Left hindlimb (tissue), 1 donor: ENCODE measurements at regions not wholly inside any gene's neighbourhood (a gene's known extent, or its start where the extent isn't known, plus 50 kb on each side); places are given as distances from the start of the nearest gene placed in this dataset.

Experiments
- DNase-seq: peaks from one replicate; pipeline ENCODE4 v3.0.0-alpha.2; 2018

DNA sequence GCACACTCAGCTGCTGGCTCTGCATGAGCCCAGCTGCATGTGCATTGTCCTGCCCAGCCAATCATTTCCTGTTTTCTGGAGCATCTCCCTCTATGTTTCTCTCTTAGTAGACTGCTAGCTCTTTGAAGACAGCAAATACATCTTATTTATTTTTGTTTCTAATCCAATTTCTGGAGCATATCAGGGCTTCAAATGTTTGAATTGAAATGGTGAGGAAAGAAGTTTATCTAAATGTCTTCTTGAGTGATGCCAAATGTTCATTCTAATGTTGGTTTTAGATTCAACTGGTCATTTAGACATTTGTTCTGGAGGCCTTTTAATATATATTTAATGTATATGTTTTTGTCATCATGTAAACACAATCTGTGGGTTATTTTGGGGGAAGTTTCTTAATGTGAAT lies 141.9 kb downstream of the DNAJB9 start:
- no peak for DNase-seq

GRCh38 chr7:108716783-108717182 lies 147.1 kb downstream of the DNAJB9 start:
- no peak for DNase-seq

- DNase-seq = no peak
These were observed 148.1 kb downstream of the DNAJB9 start for GRCh38 chr7:108717781-108718180.

GRCh38 chr7:108719631-108720030 lies 150.0 kb downstream of the DNAJB9 start:
- no peak for DNase-seq

- no peak for DNase-seq
These were observed 152.9 kb downstream of the DNAJB9 start for GRCh38 chr7:108722561-108722960.

- peak; percentile 35 for DNase-seq
These were observed 153.7 kb downstream of the DNAJB9 start for GRCh38 chr7:108723381-108723814.

- no peak for DNase-seq
These were observed 154.8 kb downstream of the DNAJB9 start for GRCh38 chr7:108724251-108725100.

- no peak for DNase-seq
These were observed 166.1 kb downstream of the DNAJB9 start for GRCh38 chr7:108735814-108736213.

DNA sequence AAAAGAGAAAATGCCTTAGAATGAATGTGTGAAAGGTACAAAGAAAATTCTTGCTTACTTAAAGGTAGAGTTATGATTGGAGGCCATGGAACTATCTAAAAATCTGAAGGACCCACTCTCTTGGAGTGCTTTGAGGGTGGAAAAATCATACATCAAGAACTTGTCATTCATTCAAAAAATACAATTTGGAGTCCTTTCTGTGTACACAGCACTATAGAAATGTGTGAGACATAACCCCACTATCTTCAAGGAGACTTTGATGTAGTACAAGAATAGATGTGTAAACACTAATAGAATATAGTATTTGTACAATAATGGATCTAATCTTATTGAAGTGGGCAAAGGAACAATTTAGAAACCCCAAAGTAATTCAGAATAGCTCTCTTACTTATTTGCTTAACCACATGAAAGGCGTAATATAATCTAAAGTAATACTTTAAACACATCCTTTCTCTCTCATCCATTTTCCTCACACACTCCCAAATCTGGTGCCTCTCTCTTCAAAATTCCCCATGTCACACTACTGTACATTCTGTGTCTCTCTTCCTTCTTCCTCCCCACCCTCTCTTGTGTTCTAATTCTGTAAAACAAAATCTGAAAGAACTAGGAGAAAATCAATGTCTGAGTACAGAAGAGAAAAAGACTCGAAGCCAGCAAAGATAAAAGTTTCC lies 166.7 kb downstream of the DNAJB9 start:
- no peak for DNase-seq

- no peak for DNase-seq
These were observed 201.5 kb downstream of the DNAJB9 start for GRCh38 chr7:108770981-108771745.

GRCh38 chr7:108771853-108772252 lies 202.2 kb downstream of the DNAJB9 start:
- no peak for DNase-seq

DNA sequence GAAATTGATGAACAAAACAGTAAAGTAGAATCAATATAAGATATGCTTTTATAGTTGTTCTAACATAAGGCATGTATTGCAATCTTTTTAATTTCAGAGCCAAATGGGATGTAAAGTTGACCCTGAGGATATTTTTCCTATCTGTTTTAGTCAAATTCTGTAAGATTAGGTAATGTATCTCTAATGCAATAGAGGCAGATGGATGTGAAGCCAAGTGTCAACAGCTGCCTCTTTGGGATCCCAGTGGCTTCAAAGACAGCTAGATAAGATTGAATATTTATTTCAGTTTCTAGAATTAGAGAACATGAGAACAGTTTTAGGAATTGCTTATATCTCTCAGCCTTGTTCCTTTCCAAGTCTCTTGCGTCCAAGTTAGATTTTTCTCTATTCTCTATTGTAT lies 208.3 kb downstream of the DNAJB9 start:
- no peak for DNase-seq

DNA sequence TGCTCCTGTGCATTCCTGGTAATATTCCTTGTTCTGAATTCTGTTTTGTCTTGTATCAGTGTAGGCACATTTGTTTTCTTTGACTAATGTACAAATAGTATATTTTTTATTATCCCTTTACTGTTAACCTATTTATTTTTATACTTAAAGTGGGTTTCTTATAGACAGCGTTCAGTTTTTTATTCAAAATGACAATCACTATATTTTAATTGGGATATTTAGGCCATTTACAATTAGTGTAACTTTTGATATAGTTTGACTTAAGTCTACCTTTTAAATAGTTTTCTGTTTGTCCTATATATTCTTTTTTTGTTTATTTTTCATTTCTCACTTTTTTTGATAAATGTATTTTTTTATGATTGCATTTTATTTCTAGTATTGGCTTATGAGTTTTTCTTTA lies 219.8 kb downstream of the DNAJB9 start:
- no peak for DNase-seq

- DNase-seq = no peak
These were observed 224.8 kb downstream of the DNAJB9 start for GRCh38 chr7:108794466-108794865.

- DNase-seq = no peak
These were observed 233.0 kb downstream of the DNAJB9 start for GRCh38 chr7:108802650-108803049.

GRCh38 chr7:108805808-108806397 lies 236.2 kb downstream of the DNAJB9 start:
- no peak for DNase-seq

- DNase-seq = no peak
These were observed 239.0 kb downstream of the DNAJB9 start for GRCh38 chr7:108808549-108809266.

DNA sequence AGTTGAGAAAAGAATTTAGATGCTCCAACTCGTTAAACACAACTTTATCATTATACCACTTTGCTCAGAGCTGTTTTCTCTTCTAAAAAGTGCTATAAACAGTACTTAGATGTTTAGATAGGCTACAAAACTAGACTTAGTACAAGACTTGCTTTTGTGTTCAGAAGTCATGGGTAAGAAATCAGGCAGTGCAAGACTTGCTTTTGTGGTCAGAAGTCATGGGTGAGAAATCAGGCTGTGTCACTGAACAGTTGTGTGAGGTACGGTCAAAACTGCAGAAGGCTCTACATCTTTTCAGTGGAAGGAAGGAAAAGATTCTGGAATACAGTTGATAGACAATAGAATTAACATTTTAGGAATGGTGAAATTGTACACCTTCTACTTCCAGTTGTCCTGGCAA lies 239.7 kb downstream of the DNAJB9 start:
- DNase-seq = no peak

- no peak for DNase-seq
These were observed 241.2 kb downstream of the DNAJB9 start for GRCh38 chr7:108810756-108811385.

GRCh38 chr7:108813251-108814014 lies 243.8 kb downstream of the DNAJB9 start:
- DNase-seq = no peak

- DNase-seq = no peak
These were observed 246.1 kb downstream of the DNAJB9 start for GRCh38 chr7:108815815-108816214.
